Neural cell (in vitro differentiated cells): ENCODE measurements at regions not wholly inside any gene's neighbourhood (a gene's known extent, or its start where the extent isn't known, plus 50 kb on each side); places are given as distances from the start of the nearest gene placed in this dataset.
"Not testable (repeated sequence)": the region's sequence is repeated elsewhere in the genome, so short reads cannot be mapped to it uniquely, and the experiment has no call there.

Source experiments
- H2AFZ ChIP-seq: fragments of 200-600, 300-800 bp; sonication (generic), shearing (Covaris generic); 2 replicates; pipeline ENCODE4 v1.6.0; 2014; ENCODE audit warnings: low read depth, mild to moderate bottlenecking, antibody characterized with exemption, low read length, moderate library complexity
- H3F3A ChIP-seq: fragments of 200-600 bp; shearing (Covaris generic); 2 replicates; pipeline ENCODE4 v1.6.1; 2016; ENCODE audit warnings: mild to moderate bottlenecking, moderate library complexity, mixed read lengths, antibody characterized with exemption, low read length; ENCODE audit not compliant: insufficient read depth, poor library complexity, severe bottlenecking
- H3K27ac ChIP-seq: fragments of 200-600, 300-800 bp; sonication (generic), shearing (Covaris generic); 2 replicates; pipeline ENCODE4 v1.5.1; 2014; ENCODE audit warnings: mild to moderate bottlenecking, low read length, moderate library complexity
- H3K27me3 ChIP-seq: fragments of 300-800, 200-600 bp; sonication (generic), shearing (Covaris generic); 2 replicates; pipeline ENCODE4 v1.6.0; 2014; ENCODE audit warnings: mild to moderate bottlenecking, low read depth, low read length, moderate library complexity; ENCODE audit not compliant: insufficient read depth
- H3K36me3 ChIP-seq: fragments of 300-800, 200-600 bp; sonication (generic), shearing (Covaris generic); 2 replicates; pipeline ENCODE4 v1.5.1; 2014; ENCODE audit warnings: mild to moderate bottlenecking, antibody characterized with exemption, low read length, moderate library complexity; ENCODE audit not compliant: insufficient read depth
- H3K4me2 ChIP-seq: fragments of 300-800, 200-600 bp; sonication (generic), shearing (Covaris generic); 2 replicates; pipeline ENCODE4 v1.6.0; 2014; ENCODE audit warnings: mild to moderate bottlenecking, low read length
- H3K4me3 ChIP-seq: fragments of 300-800, 200-600 bp; sonication (generic), shearing (Covaris generic); 2 replicates; pipeline ENCODE4 v1.5.1; 2014; ENCODE audit warnings: mild to moderate bottlenecking, low read length, moderate library complexity
- H3K79me2 ChIP-seq: fragments of 200-600 bp; shearing (Covaris generic); replicated peaks from 2 replicates; pipeline ENCODE4 v1.6.0; 2014; ENCODE audit warnings: mild to moderate bottlenecking, low read length, moderate library complexity; ENCODE audit not compliant: insufficient read depth
- H3K9ac ChIP-seq: fragments of 300-800, 200-600 bp; sonication (generic), shearing (Covaris generic); 2 replicates; pipeline ENCODE4 v1.6.1; 2016; ENCODE audit warnings: mild to moderate bottlenecking, low read length, mixed read lengths
- H3K9me2 ChIP-seq: fragments of 200-600 bp; shearing (Covaris generic); 2 replicates; pipeline ENCODE4 v1.6.1; 2016; ENCODE audit warnings: mild to moderate bottlenecking, low read length, mixed read lengths; ENCODE audit not compliant: insufficient read depth
- H3K9me3 ChIP-seq: fragments of 200-600, 300-800 bp; sonication (generic), shearing (Covaris generic); 2 replicates; pipeline ENCODE4 v1.6.1; 2016; ENCODE audit warnings: mild to moderate bottlenecking, mixed run types, low read length, moderate library complexity, mixed read lengths
- H4K20me1 ChIP-seq: fragments of 200-600 bp; shearing (Covaris generic); 2 replicates; pipeline ENCODE4 v1.6.1; 2016; ENCODE audit warnings: mild to moderate bottlenecking, mixed run types; ENCODE audit not compliant: insufficient read depth
- CTCF ChIP-seq: fragments of 450-650 bp; IDR thresholded peaks from 2 replicates; pipeline ENCODE4 v1.5.1; 2014; ENCODE audit warnings: antibody characterized with exemption, mild to moderate bottlenecking, moderate library complexity; ENCODE audit not compliant: poor library complexity, severe bottlenecking
- EP300 ChIP-seq: fragments of 450-650 bp; conservative IDR thresholded peaks from 2 replicates; pipeline ENCODE4 v1.6.1; 2014; ENCODE audit warnings: antibody characterized with exemption, mild to moderate bottlenecking, moderate library complexity; ENCODE audit not compliant: poor library complexity, severe bottlenecking
- EZH2 ChIP-seq: fragments of 200-600, 300-800 bp; shearing (Covaris generic), sonication (generic); IDR thresholded peaks from 2 replicates; pipeline ENCODE4 v1.6.1; 2014; ENCODE audit warnings: antibody characterized with exemption, low read length, borderline replicate concordance, mild to moderate bottlenecking; ENCODE audit not compliant: insufficient read depth, poor library complexity, severe bottlenecking
- MXI1 ChIP-seq: fragments of 450-650 bp; conservative IDR thresholded peaks from 2 replicates; pipeline ENCODE4 v1.6.1; 2014; ENCODE audit warnings: antibody characterized with exemption, mild to moderate bottlenecking; ENCODE audit not compliant: poor library complexity, severe bottlenecking
- POLR2AphosphoS5 ChIP-seq: IDR thresholded peaks from 2 replicates; pipeline ENCODE4 v1.6.1; 2012
- RAD21 ChIP-seq: fragments of 450-650 bp; conservative IDR thresholded peaks from 2 replicates; pipeline ENCODE4 v1.6.1; 2014; ENCODE audit warnings: antibody characterized with exemption, mild to moderate bottlenecking, moderate library complexity
- REST ChIP-seq: IDR thresholded peaks from 2 replicates; pipeline ENCODE4 v1.6.1; 2012; ENCODE audit warnings: borderline replicate concordance
- SMC3 ChIP-seq: fragments of 450-650 bp; conservative IDR thresholded peaks from 2 replicates; pipeline ENCODE4 v1.6.1; 2014; ENCODE audit warnings: antibody characterized with exemption, mild to moderate bottlenecking, moderate library complexity; ENCODE audit not compliant: poor library complexity
- TAF1 ChIP-seq: IDR thresholded peaks from 2 replicates; pipeline ENCODE4 v1.6.1; 2012; ENCODE audit warnings: low read depth

GRCh38 chr11:29050962-29051361 is 942.8 kb downstream of the METTL15 start:
- H4K20me1 ChIP-seq, H3K9me3 ChIP-seq, H3K27ac ChIP-seq, H3K27me3 ChIP-seq, H3K4me3 ChIP-seq, H3F3A ChIP-seq, H3K9me2 ChIP-seq, H3K79me2 ChIP-seq, H3K4me2 ChIP-seq, H3K36me3 ChIP-seq, H3K9ac ChIP-seq, H2AFZ ChIP-seq: not testable (repeated sequence)

- Histone ChIP-seq H3K4me2 (no peak overlapping the region), H3K79me2 (no peaks in the 10 kb centered on the region), H3K9me3 (no peaks in the 10 kb centered on the region), H3K36me3 (no peaks in the 10 kb centered on the region), H3K27me3 (no peaks in the 10 kb centered on the region), H3K4me3 (no peak overlapping the region), H3K9me2 (no peaks in the 10 kb centered on the region), H3K27ac (no peak overlapping the region), H2AFZ (no peak overlapping the region), H4K20me1 (no peaks in the 10 kb centered on the region), H3K9ac (no peak overlapping the region), H3F3A (no peaks in the 10 kb centered on the region)
- TF ChIP-seq REST (no peak), POLR2AphosphoS5 (no peak), CTCF (no peak), SMC3 (no peak), EP300 (no peak), RAD21 (no peak), EZH2 (no peak), MXI1 (no peak), TAF1 (no peak)
Observed at GRCh38 chr11:29040489-29040888, 932.3 kb downstream of the METTL15 start.

- Histone ChIP-seq H3K4me2 (no peak overlapping the region), H3K79me2 (no peaks in the 10 kb centered on the region), H3F3A (no peaks in the 10 kb centered on the region), H4K20me1 (no peaks in the 10 kb centered on the region), H2AFZ (no peak overlapping the region), H3K27me3 (no peaks in the 10 kb centered on the region), H3K4me3 (no peak overlapping the region), H3K9ac (no peak overlapping the region), H3K9me3 (no peaks in the 10 kb centered on the region), H3K9me2 (no peaks in the 10 kb centered on the region), H3K36me3 (no peaks in the 10 kb centered on the region), H3K27ac (no peak overlapping the region)
- TF ChIP-seq MXI1 (no peak), SMC3 (no peak), CTCF (no peak), TAF1 (no peak), REST (no peak), EZH2 (no peak), POLR2AphosphoS5 (no peak)
Observed at GRCh38 chr11:29032384-29033149, 924.4 kb downstream of the METTL15 start.
